IMR-90 (cell line): ENCODE measurements at regions not wholly inside any gene's neighbourhood (a gene's known extent, or its start where the extent isn't known, plus 50 kb on each side); places are given as distances from the start of the nearest gene placed in this dataset.

Experiments
- MAFK ChIP-seq: IDR thresholded peaks from 2 replicates; pipeline ENCODE4 v1.6.1; 2012; ENCODE audit warnings: low read depth, low read length, improper control_type of control experiment
- POLR2A ChIP-seq: IDR thresholded peaks from 2 replicates; pipeline ENCODE4 v1.6.1; 2012; ENCODE audit warnings: mild to moderate bottlenecking, low read depth, low read length
- TF ChIP-seq, protein P1 (sequence below): conservative IDR thresholded peaks from 2 replicates; pipeline ENCODE4 v1.5.1; 2012; ENCODE audit warnings: mild to moderate bottlenecking, low read depth, low read length, improper control_type of control experiment

DNA sequence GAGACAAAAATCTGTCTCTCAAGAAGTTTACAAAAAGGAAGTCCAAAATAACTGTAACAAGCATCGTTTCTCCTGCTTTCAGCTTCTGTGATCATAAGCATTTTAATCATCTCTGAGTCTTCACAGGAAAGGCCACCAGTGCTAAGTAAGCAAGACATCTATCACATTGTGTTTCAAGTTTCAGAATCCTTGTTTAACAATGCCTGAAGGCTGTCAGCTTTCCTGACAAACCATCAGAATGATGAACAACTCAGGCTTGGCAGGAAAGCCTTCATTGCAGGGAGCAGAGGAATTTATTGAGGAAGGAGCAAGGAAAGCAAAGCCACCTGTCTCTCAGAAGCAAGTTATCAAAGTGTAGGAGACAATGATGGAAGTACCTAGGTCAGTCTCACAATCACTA, 143.5 kb upstream of the DAPK1 start:
- TF ChIP-seq, protein P1, sequence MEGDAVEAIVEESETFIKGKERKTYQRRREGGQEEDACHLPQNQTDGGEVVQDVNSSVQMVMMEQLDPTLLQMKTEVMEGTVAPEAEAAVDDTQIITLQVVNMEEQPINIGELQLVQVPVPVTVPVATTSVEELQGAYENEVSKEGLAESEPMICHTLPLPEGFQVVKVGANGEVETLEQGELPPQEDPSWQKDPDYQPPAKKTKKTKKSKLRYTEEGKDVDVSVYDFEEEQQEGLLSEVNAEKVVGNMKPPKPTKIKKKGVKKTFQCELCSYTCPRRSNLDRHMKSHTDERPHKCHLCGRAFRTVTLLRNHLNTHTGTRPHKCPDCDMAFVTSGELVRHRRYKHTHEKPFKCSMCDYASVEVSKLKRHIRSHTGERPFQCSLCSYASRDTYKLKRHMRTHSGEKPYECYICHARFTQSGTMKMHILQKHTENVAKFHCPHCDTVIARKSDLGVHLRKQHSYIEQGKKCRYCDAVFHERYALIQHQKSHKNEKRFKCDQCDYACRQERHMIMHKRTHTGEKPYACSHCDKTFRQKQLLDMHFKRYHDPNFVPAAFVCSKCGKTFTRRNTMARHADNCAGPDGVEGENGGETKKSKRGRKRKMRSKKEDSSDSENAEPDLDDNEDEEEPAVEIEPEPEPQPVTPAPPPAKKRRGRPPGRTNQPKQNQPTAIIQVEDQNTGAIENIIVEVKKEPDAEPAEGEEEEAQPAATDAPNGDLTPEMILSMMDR = no peak
- TF ChIP-seq POLR2A = no peak
- no peak for TF ChIP-seq MAFK
